ENCODE measurements at regions not wholly inside any gene's neighbourhood (a gene's known extent, or its start where the extent isn't known, plus 50 kb on each side); places are given as distances from the start of the nearest gene placed in this dataset.
A peak's percentile ranks its signal among the peaks of the same experiment; 100 is the strongest.

DNA sequence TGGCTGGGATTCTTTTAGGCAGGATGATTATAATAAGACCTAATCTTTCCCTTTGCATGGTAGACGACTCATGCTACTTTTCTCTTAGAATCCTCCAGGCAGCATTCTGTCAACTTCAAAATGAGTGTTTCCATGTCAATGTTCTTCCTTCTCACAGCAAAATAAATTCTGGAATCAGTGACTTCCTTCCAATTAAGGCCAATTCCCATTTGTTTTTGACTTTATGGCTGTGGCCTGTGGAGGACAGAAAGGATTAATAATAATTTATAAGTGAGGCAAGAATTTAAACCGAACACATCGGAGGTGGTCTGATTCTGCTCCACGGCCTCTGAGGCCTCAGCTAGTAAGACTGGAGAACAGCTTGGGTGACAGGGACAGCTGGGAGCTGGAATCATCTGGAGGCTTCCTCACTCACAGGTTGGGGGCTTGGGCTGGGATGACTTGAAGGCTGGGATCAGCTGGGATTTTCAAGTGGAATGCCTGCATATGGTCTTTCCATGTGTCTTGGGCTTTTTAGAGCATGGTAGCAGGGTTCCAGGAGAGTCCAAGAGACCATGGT, 241.8 kb upstream of the MCTP2 start:
- Histone ChIP-seq H3K27ac (no peak overlapping the region), H3K4me1 (no peaks in the 10 kb centered on the region), H3K9me3 (no peaks in the 10 kb centered on the region), H3K36me3 (no peaks in the 10 kb centered on the region), H3K4me3 (no peak overlapping the region), H3K27me3 (peaks cover 0 to 18% (median 6%) of the 10 kb centered on the region in 4 donors)
- no peak for ATAC-seq
- intact Hi-C loops (cut with DNase I): no loop called here
- DNase-seq: no peak
- WGBS, 2 donors: 73 to 83% methylated on average over 4 of the region's 4 CpGs
- FAIRE-seq: no peak
- TF ChIP-seq CTCF (IDR thresholded peaks at IDR 0.05): no peak

GRCh38 chr15:93987068-93987467, 244.3 kb upstream of the MCTP2 start:
- H3K4me1 ChIP-seq: no peaks in the 10 kb centered on the region
- intact Hi-C loops (cut with DNase I): no loop called here
- DNase-seq: no peak
- H3K27me3 ChIP-seq: peaks cover 0 to 18% (median 4%) of the 10 kb centered on the region in 4 donors
- 71 to 82% methylated on average over 5 of the region's 5 CpGs for WGBS, 2 donors
- no peak for FAIRE-seq
- ATAC-seq: no peak
- H3K4me3 ChIP-seq: no peak overlapping the region
- no peaks in the 10 kb centered on the region for H3K36me3 ChIP-seq
- no peaks in the 10 kb centered on the region for H3K9me3 ChIP-seq
- no peak overlapping the region for H3K27ac ChIP-seq
- no peak for TF ChIP-seq CTCF (IDR thresholded peaks at IDR 0.05)

DNA sequence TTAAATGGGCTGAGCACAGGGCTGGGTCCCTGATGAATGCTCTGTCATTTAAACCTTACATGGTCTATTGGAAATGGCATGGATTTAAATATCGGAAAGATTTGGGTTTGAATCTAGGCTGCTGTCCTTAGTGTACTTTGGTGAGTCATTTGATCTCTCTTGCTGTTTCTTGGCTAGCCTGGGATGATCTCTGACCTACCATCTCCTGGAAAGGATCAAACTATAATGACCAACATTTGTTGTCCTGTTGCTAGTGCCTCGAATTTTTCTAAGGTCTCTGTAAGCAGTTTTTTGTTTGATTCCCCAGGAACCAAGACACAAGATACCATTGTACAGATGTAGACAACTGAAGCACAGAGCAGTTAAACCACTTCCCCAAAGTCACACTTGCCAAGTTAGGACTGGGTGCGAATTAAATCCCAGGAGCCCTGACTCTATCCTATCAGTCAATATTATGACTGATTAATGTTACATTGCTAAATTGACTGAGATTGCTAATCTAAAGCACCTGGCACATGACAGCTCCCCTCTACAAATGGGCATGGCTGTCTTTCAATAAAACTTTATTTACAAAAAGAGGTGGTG, 244.9 kb upstream of the MCTP2 start:
- no peaks in the 10 kb centered on the region for H3K36me3 ChIP-seq
- DNase-seq (no peak), ATAC-seq (peak in 1 of 4 donors; percentile 19), FAIRE-seq (no peak)
- intact Hi-C loops (cut with DNase I): no loop called here
- H3K27ac ChIP-seq: no peak overlapping the region
- TF ChIP-seq CTCF (IDR thresholded peaks at IDR 0.05): no peak
- no peaks in the 10 kb centered on the region for H3K9me3 ChIP-seq
- H3K4me3 ChIP-seq: no peak overlapping the region
- peaks cover 0 to 18% (median 2%) of the 10 kb centered on the region in 4 donors for H3K27me3 ChIP-seq
- 59 to 77% methylated on average over 3 of the region's 3 CpGs for WGBS, 2 donors
- H3K4me1 ChIP-seq: no peaks in the 10 kb centered on the region

GRCh38 chr15:93985925-93986324, 245.4 kb upstream of the MCTP2 start:
- Histone ChIP-seq H3K4me1 (no peaks in the 10 kb centered on the region), H3K36me3 (no peaks in the 10 kb centered on the region), H3K27me3 (peaks cover 0 to 18% (median 1%) of the 10 kb centered on the region in 4 donors), H3K4me3 (no peak overlapping the region), H3K9me3 (no peaks in the 10 kb centered on the region), H3K27ac (no peak overlapping the region)
- DNase-seq (peak in 1 of 6 donors; percentile 33), FAIRE-seq (no peak), ATAC-seq (peak in 3 of 4 donors; percentile 29 to 51 (median 30))
- intact Hi-C loops (cut with DNase I): no loop called here
- no peak for TF ChIP-seq CTCF (IDR thresholded peaks at IDR 0.05)
- 21 to 29% methylated on average over 5 of the region's 5 CpGs for WGBS, 2 donors

GRCh38 chr15:93985176-93985575, 246.2 kb upstream of the MCTP2 start:
- no peak for TF ChIP-seq CTCF (IDR thresholded peaks at IDR 0.05)
- Histone ChIP-seq H3K27me3 (peaks cover 0 to 18% (median 0%) of the 10 kb centered on the region in 4 donors), H3K4me3 (no peak overlapping the region), H3K27ac (no peak overlapping the region), H3K36me3 (no peaks in the 10 kb centered on the region), H3K9me3 (no peaks in the 10 kb centered on the region), H3K4me1 (no peaks in the 10 kb centered on the region)
- intact Hi-C loops (cut with DNase I): no loop called here
- FAIRE-seq (no peak), ATAC-seq (no peak), DNase-seq (no peak)
- 59 to 71% methylated on average over 5 of the region's 5 CpGs for WGBS, 2 donors
